Left ventricle myocardium inferior (tissue), 1 donor: ENCODE measurements at regions not wholly inside any gene's neighbourhood (a gene's known extent, or its start where the extent isn't known, plus 50 kb on each side); places are given as distances from the start of the nearest gene placed in this dataset.

Experiments used
- DNase-seq: peaks from one replicate; pipeline ENCODE4 v3.0.0-alpha.2; 2020
- H3K27ac ChIP-seq: fragments of 200-600 bp; replicated peaks from 2 replicates; pipeline ENCODE4 v1.8.0; 2021
- H3K27me3 ChIP-seq: fragments of 200-600 bp; 2 replicates; pipeline ENCODE4 v1.8.0; 2021; ENCODE audit warnings: low read depth
- H3K36me3 ChIP-seq: fragments of 200-600 bp; 2 replicates; pipeline ENCODE4 v1.8.0; 2021
- H3K4me1 ChIP-seq: fragments of 200-600 bp; 2 replicates; pipeline ENCODE4 v1.8.0; 2021
- H3K4me3 ChIP-seq: fragments of 200-600 bp; 2 replicates; pipeline ENCODE4 v1.8.0; 2021; ENCODE audit warnings: mild to moderate bottlenecking, moderate library complexity
- H3K9me3 ChIP-seq: fragments of 200-600 bp; replicated peaks from 2 replicates; pipeline ENCODE4 v1.8.0; 2021
- intact Hi-C: fragments of 100-400 bp; cut with micrococcal nuclease; formaldehyde crosslinking; loops from one replicate; pipeline ENCODE4 v1.11.0; 2022
- TF ChIP-seq, protein P1 (sequence below): fragments of 200-600 bp; IDR thresholded peaks from 2 replicates; pipeline ENCODE4 v1.8.0; 2021; ENCODE audit warnings: antibody characterized with exemption, mild to moderate bottlenecking, borderline replicate concordance
- donor health status: DM: no; HTN: yes; CAD: no; lungs with severe emphysema.

GRCh38 chr5:108528655-108529054 is 146.8 kb upstream of the FBXL17 start:
- no peak for DNase-seq
- H3K4me3 ChIP-seq: no peak overlapping the region
- no peak overlapping the region for H3K27ac ChIP-seq
- H3K36me3 ChIP-seq: no peaks in the 10 kb centered on the region
- peaks cover 10% of the 10 kb centered on the region for H3K4me1 ChIP-seq
- no peaks in the 10 kb centered on the region for H3K27me3 ChIP-seq
- intact Hi-C loops: no loop called here
- H3K9me3 ChIP-seq: peaks cover 12% of the 10 kb centered on the region
- TF ChIP-seq, protein P1, sequence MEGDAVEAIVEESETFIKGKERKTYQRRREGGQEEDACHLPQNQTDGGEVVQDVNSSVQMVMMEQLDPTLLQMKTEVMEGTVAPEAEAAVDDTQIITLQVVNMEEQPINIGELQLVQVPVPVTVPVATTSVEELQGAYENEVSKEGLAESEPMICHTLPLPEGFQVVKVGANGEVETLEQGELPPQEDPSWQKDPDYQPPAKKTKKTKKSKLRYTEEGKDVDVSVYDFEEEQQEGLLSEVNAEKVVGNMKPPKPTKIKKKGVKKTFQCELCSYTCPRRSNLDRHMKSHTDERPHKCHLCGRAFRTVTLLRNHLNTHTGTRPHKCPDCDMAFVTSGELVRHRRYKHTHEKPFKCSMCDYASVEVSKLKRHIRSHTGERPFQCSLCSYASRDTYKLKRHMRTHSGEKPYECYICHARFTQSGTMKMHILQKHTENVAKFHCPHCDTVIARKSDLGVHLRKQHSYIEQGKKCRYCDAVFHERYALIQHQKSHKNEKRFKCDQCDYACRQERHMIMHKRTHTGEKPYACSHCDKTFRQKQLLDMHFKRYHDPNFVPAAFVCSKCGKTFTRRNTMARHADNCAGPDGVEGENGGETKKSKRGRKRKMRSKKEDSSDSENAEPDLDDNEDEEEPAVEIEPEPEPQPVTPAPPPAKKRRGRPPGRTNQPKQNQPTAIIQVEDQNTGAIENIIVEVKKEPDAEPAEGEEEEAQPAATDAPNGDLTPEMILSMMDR: no peak

- Histone ChIP-seq H3K9me3 (peaks cover 12% of the 10 kb centered on the region), H3K27me3 (no peaks in the 10 kb centered on the region), H3K4me1 (no peaks in the 10 kb centered on the region), H3K36me3 (no peaks in the 10 kb centered on the region), H3K27ac (no peak overlapping the region), H3K4me3 (no peak overlapping the region)
- TF ChIP-seq, protein P1: no peak
- intact Hi-C loops: no loop called here
- DNase-seq: no peak
These were observed 142.7 kb upstream of the FBXL17 start for GRCh38 chr5:108524564-108524963.

DNA sequence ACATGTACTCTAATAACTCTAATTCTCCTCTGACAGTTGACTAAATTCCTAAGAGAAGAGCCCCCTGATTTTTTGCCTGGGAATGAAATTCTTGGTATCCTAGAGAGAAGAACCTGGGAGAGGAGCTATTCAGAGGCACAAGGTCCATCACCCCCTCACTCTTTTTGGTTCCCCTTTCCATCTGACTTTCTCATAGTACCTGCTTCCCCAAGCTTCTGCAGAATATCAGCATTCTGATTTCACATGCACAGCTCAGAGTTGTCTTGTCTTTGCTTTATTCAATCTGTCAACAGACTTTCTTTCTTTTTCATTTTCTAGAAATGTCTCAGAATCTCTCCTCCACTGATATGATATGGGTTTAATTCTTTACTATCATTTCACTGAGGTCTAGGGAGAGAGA is 141.5 kb upstream of the FBXL17 start:
- no peak overlapping the region for H3K27ac ChIP-seq
- H3K4me3 ChIP-seq: no peak overlapping the region
- intact Hi-C loops: no loop called here
- H3K36me3 ChIP-seq: no peaks in the 10 kb centered on the region
- no peaks in the 10 kb centered on the region for H3K27me3 ChIP-seq
- TF ChIP-seq, protein P1: no peak
- peaks cover 12% of the 10 kb centered on the region for H3K9me3 ChIP-seq
- no peaks in the 10 kb centered on the region for H3K4me1 ChIP-seq
- no peak for DNase-seq

GRCh38 chr5:108521841-108522506 is 140.1 kb upstream of the FBXL17 start:
- TF ChIP-seq, protein P1: peak; percentile 75
- Histone ChIP-seq H3K27me3 (no peaks in the 10 kb centered on the region), H3K9me3 (peaks cover 7% of the 10 kb centered on the region), H3K36me3 (no peaks in the 10 kb centered on the region), H3K4me3 (no peak overlapping the region), H3K27ac (no peak overlapping the region), H3K4me1 (no peaks in the 10 kb centered on the region)
- no peak for DNase-seq
- intact Hi-C loops: no loop called here

- Histone ChIP-seq H3K27ac (no peak overlapping the region), H3K27me3 (no peaks in the 10 kb centered on the region), H3K36me3 (no peaks in the 10 kb centered on the region), H3K4me3 (no peak overlapping the region), H3K4me1 (no peaks in the 10 kb centered on the region), H3K9me3 (no peaks in the 10 kb centered on the region)
- TF ChIP-seq, protein P1: no peak
- no peak for DNase-seq
- intact Hi-C loops: no loop called here
These were observed 139.3 kb upstream of the FBXL17 start for GRCh38 chr5:108521011-108521700.
